Esophagus (tissue), 2 donors: ENCODE measurements at regions not wholly inside any gene's neighbourhood (a gene's known extent, or its start where the extent isn't known, plus 50 kb on each side); places are given as distances from the start of the nearest gene placed in this dataset.

Experiments
- H3K27ac ChIP-seq, 2 donors: one replicate each; pipeline ENCODE4 v1.5.1; 2013; ENCODE audit warnings: low read depth in 2 of 2, mild to moderate bottlenecking in 2 of 2, inconsistent platforms in 1 of 2, low read length in 1 of 2, moderate library complexity in 1 of 2
- H3K27me3 ChIP-seq, 2 donors: one replicate each; pipeline ENCODE4 v1.6.1; 2013; ENCODE audit warnings: low read length in 2 of 2, control low read depth in 1 of 2, mild to moderate bottlenecking in 1 of 2; ENCODE audit not compliant: insufficient read depth in 2 of 2, control insufficient read depth in 1 of 2
- H3K36me3 ChIP-seq, 2 donors: one replicate each; pipeline ENCODE4 v1.6.1; 2013; ENCODE audit warnings: low read length in 1 of 2; ENCODE audit not compliant: control insufficient read depth in 2 of 2, insufficient read depth in 2 of 2
- H3K4me1 ChIP-seq, 2 donors: one replicate each; pipeline ENCODE4 v1.6.1; 2013; ENCODE audit warnings: low read length in 1 of 2; ENCODE audit not compliant: control insufficient read depth in 2 of 2, insufficient read depth in 2 of 2
- H3K4me3 ChIP-seq, 2 donors: one replicate each; pipeline ENCODE4 v1.5.1; 2013; ENCODE audit warnings: low read length in 2 of 2, mild to moderate bottlenecking in 2 of 2, low read depth in 1 of 2, moderate library complexity in 1 of 2
- H3K9me3 ChIP-seq, 2 donors: one replicate each; pipeline ENCODE4 v1.6.1; 2013; ENCODE audit warnings: mild to moderate bottlenecking in 2 of 2, low read depth in 1 of 2, low read length in 1 of 2, moderate library complexity in 1 of 2; ENCODE audit not compliant: control insufficient read depth in 2 of 2, insufficient read depth in 1 of 2
- WGBS, 2 donors: extraction: QIAGEN DNeasy Blood & Tissue Kit; methylation state at CpG; one replicate each; pipeline ENCODE4 v1.1.7; 2013; 5-methylcytosine and 5-hydroxymethylcytosine counted together
- donor health status: healthy with polysubstance abuse.
- donor health status: Bipolar disorder and iron deficiency.

DNA sequence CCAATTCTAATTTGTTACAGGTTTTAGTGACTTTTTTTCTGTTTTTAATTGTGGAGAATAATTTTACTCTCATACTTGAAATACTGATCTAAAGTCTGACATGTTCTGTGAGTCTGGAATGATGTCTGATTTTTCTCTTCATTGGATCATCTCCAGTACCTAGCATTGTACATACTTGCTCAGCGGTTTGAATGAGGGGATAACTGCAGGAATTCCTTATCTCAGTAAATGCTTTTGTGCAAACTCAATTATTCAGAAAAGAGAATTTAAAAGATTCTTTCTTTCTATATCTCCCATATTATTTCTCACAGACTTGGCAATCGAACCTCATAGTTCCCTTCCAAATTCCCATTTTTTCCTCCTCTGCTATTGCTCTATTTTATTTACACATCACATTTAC is 397.9 kb upstream of the SGCD start:
- no peaks in the 10 kb centered on the region for H3K36me3 ChIP-seq
- H3K27ac ChIP-seq, result no peak overlapping the region
- H3K9me3 ChIP-seq, result no peaks in the 10 kb centered on the region
- H3K4me3 ChIP-seq, result no peak overlapping the region
- WGBS, 2 donors, result 62 to 63% methylated on average over 2 of the region's 2 CpGs
- no peaks in the 10 kb centered on the region for H3K27me3 ChIP-seq
- H3K4me1 ChIP-seq, result no peaks in the 10 kb centered on the region

DNA sequence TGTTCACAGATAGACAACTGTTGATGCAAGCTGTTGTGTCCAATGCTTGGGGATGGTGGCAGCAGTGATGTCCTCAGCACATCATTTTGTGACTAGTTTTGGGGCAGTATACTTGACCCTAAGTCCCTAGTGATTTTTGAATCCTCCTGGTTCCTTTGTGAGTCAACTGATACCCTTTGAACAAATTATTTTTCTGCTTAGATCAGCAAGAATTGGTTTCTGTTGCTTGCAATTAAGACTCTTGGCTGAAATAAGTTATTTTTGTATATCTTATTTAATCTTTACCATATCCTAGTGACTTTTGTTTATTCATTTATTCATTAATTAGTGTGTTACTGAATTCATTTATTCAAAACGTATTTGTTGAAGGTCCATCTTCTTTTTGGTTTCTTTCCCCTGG is 392.0 kb upstream of the SGCD start:
- no peak overlapping the region for H3K27ac ChIP-seq
- H3K4me3 ChIP-seq, result no peak overlapping the region
- peaks cover 0 to 4% of the 10 kb centered on the region in 2 donors for H3K9me3 ChIP-seq
- WGBS, 2 donors, result 71 to 74% methylated on average over 1 of the region's 1 CpG
- H3K4me1 ChIP-seq, result no peaks in the 10 kb centered on the region
- H3K36me3 ChIP-seq, result no peaks in the 10 kb centered on the region
- no peaks in the 10 kb centered on the region for H3K27me3 ChIP-seq

DNA sequence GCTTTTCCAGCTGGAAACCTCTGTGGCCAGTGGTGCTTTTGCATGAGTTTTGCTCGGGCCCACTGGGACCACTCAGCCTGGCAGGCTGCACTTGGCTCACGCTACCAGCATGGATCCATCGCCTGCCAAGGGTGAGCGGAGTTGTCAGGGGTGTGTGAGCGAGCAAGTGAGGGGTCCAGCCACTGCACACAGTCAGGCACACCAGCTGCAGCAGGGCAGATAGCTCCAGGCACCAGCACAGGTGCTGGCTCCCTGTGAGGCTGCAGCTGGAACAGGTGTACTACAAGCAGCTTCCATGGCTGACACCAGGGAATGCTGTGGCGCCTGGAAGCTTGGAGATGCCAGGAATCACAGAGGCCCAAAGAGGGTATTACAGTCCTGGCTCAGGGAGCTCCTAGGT is 391.2 kb upstream of the SGCD start:
- WGBS, 2 donors, result 83 to 94% methylated on average over 6 of the region's 6 CpGs
- Histone ChIP-seq H3K4me1 (no peaks in the 10 kb centered on the region), H3K27ac (no peak overlapping the region), H3K27me3 (no peaks in the 10 kb centered on the region), H3K4me3 (no peak overlapping the region), H3K9me3 (peaks cover 0 to 4% of the 10 kb centered on the region in 2 donors), H3K36me3 (no peaks in the 10 kb centered on the region)

DNA sequence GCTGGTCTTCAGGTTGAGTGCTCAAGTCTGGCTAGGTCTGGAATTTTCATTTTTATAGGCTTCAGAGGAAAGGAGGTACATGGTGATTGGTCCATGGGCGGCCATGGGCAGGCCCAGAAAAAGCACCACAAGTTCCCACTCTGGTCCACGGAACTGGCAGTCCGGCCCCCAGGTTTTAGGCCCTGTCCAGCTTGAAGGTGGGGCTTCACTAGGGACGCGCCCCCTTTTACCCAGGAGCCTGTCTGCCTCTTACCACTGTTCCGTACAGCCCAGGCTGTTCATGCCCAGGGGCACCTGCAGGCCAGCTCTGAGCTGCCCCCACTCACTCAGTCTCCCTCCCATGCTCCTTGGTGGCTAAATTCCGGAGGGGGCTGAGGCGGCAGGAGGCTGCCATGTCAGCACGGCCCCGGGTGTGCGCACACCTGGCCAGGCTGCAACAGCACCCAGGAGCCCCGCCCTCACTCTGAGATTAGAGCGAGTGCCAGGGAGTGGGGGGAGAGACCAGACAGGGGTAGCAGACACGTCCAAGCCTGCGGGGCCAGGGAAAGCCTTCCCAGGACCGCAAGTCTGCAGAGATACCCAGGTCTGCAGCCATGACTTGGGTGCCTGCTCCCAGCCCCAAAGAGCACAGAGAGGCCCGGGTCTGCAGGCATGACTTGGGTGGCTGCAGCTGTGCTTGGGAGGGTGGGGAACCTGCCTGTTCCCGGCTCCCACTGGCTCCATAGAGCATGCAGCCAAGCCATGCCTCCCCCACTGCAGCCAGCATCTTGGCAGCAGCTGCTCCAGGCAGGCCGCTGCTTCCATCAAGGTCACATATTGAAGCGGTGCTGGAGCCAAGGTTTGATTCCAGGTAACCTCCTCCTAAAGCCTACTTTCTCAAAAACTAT is 390.2 kb upstream of the SGCD start:
- Histone ChIP-seq H3K9me3 (peaks cover 0 to 4% of the 10 kb centered on the region in 2 donors), H3K4me3 (no peak overlapping the region)
- WGBS, 2 donors, result 67 to 68% methylated on average over 20 of the region's 20 CpGs

DNA sequence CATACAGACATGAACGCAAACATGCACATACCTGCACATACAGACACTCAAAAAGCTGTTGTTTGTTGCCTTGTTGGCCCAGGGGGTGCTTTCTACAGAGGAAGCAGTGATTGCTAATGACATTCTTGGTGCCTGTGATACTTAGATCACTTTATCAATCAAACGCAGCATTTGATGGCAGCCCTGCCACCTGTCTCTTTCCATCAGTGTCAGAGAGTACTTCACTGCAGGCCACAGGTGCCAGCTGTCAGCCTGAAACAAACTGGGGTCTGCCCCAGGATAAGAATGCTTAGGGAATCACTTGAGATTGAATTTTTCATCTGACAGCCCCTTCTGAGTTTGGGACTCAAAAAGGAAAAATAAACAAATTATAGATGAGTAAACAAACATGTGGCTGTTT is 388.9 kb upstream of the SGCD start:
- Histone ChIP-seq H3K9me3 (peaks cover 0 to 4% of the 10 kb centered on the region in 2 donors), H3K4me3 (no peak overlapping the region), H3K27me3 (no peaks in the 10 kb centered on the region), H3K4me1 (no peaks in the 10 kb centered on the region), H3K36me3 (no peaks in the 10 kb centered on the region), H3K27ac (no peak overlapping the region)
- WGBS, 2 donors, result 79 to 84% methylated on average over 2 of the region's 2 CpGs

More for the DNA sequence above, 390.2 kb upstream of the SGCD start:
- no peaks in the 10 kb centered on the region for H3K4me1 ChIP-seq
- no peak overlapping the region for H3K27ac ChIP-seq
- H3K36me3 ChIP-seq, result no peaks in the 10 kb centered on the region
- H3K27me3 ChIP-seq, result no peaks in the 10 kb centered on the region

DNA sequence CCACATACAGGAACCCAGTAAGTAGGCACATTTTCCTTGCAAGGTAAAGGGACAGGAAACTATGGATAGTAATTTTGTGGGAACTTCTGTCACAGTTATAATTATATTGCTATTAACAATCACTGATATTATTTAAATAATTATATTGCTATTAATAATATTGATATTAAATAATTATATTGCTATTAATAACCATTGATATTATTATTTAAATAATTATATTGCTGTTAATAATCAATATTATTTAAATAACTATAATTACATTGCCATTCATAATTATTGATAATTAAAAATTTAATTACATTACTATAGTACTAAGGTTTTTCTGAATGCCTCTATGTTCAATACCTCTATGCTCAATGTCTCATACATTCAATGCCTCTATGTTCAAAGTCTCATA is 385.6 kb upstream of the SGCD start:
- Histone ChIP-seq H3K36me3 (no peaks in the 10 kb centered on the region), H3K4me3 (no peak overlapping the region), H3K4me1 (no peaks in the 10 kb centered on the region), H3K9me3 (peaks cover 0 to 2% of the 10 kb centered on the region in 2 donors), H3K27me3 (no peaks in the 10 kb centered on the region), H3K27ac (no peak overlapping the region)

DNA sequence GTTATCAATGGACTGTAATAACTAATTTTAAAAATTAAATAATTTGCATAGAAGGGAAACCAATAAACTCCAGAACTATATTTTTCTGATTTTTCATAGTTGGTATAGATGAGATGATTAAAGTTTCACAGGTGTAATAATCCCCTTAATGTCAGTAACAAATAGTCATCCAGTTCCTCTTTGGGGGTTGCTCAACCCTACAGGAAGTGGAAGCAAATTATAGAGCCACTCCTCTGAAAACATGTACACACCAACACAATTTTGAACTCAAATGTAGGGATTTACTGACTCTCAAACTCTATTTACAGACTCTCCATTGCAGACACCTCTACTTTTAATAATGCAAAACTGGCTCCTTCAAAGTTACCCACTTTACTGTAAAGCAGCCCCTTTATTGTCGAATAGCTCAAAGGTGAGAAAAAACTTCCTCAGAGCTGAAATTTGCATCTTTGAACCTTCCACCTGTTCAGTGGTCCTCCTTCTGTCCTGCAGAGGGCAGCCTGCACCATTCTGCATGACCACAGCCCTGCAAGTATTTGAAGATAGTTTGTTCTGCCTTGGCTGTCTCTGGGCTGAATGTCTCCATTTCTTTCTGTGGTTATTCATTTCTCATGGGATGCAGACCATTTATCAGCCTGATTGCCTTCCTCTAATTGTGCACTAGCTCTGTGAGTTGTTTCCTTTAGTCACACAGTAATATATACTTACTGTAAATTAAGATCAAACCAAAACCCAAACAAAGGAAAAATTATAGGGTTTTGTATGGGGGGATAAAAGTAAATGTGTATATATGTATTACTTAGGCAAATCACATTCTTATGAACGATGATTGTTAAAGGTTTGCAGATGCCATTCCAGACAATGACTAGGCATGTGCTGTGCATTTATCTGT is 383.2 kb upstream of the SGCD start:
- H3K27me3 ChIP-seq, result no peaks in the 10 kb centered on the region
- H3K36me3 ChIP-seq, result no peaks in the 10 kb centered on the region
- H3K9me3 ChIP-seq, result no peaks in the 10 kb centered on the region
- no peaks in the 10 kb centered on the region for H3K4me1 ChIP-seq
- no peak overlapping the region for H3K27ac ChIP-seq
- no peak overlapping the region for H3K4me3 ChIP-seq
- 17% methylated on average over 2 of the region's 2 CpGs for WGBS, 2 donors

DNA sequence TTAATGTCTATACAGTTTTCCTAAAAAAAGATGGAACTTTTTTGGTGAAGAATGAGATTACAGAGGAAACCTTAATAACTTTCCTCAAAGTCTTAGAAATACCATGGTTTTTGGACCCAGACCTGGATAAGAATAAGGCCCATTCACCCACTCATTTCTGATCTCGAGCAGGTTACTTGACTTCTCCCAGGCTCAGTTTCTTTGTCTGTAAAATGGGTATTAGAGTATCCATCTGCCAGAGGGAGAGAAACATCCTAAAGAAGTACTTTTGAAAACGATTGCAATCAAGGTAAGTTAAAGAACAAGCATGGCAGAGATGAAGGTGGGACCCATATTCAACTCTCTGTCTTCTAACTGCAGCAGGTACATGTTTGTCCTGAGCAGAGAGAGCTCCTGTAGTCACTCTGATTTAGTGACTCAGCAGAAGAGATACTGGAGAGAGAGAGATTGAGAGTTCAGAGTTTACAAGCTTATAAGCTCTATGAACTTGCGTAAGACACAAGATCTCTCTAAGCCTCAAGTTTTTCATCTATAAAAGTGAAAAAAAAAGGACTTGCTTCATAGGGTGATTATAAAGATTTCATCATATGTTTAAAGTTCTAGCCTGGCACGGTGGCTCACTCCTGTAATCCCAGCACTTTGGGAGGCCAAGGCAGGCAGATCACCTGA is 379.4 kb upstream of the SGCD start:
- Histone ChIP-seq H3K9me3 (no peaks in the 10 kb centered on the region), H3K36me3 (no peaks in the 10 kb centered on the region), H3K27me3 (no peaks in the 10 kb centered on the region), H3K4me3 (no peak overlapping the region), H3K27ac (no peak overlapping the region), H3K4me1 (no peaks in the 10 kb centered on the region)
- WGBS, 2 donors, result 63 to 69% methylated on average over 4 of the region's 4 CpGs

DNA sequence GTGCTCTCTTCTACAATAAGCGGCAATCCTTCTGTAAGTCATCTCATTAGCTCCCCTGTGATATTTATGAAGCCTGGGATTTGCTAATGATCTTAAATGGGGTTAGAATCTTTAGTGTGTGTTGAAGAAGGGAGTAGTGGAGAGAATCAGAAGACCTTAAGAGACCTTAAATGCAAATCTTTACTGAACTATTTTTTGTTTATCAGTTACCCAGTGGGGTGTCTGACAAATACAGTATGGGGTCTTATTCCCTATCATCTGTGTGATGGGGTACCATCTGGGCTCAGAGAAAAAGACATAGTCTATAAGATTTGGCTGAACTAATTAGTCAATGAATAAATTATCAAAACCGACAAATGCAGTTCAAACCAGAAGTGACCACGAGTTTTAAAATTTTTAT is 378.4 kb upstream of the SGCD start:
- H3K4me1 ChIP-seq, result no peaks in the 10 kb centered on the region
- H3K27ac ChIP-seq, result no peak overlapping the region
- H3K9me3 ChIP-seq, result no peaks in the 10 kb centered on the region
- no peaks in the 10 kb centered on the region for H3K36me3 ChIP-seq
- WGBS, 2 donors, result 79 to 82% methylated on average over 3 of the region's 3 CpGs
- H3K27me3 ChIP-seq, result no peaks in the 10 kb centered on the region
- no peak overlapping the region for H3K4me3 ChIP-seq
